KOPT-K1 (cell line): ENCODE measurements at regions not wholly inside any gene's neighbourhood (a gene's known extent, or its start where the extent isn't known, plus 50 kb on each side); places are given as distances from the start of the nearest gene placed in this dataset.

Experiments
- H3K27ac ChIP-seq: fragments of 200-600 bp; sonication (generic); 2 replicates; pipeline ENCODE4 v1.5.1; 2016; ENCODE audit warnings: antibody characterized with exemption, mild to moderate bottlenecking, low read depth, low read length; ENCODE audit not compliant: poor library complexity, severe bottlenecking
- H3K36me3 ChIP-seq: fragments of 200-600 bp; sonication (generic); 2 replicates; pipeline ENCODE4 v1.5.1; 2017; ENCODE audit warnings: antibody characterized with exemption, mild to moderate bottlenecking, low read length, moderate library complexity; ENCODE audit not compliant: insufficient read depth
- H3K9me3 ChIP-seq: fragments of 200-600 bp; sonication (generic); 2 replicates; pipeline ENCODE4 v1.5.1; 2017; ENCODE audit warnings: antibody characterized with exemption, low read length, mild to moderate bottlenecking; ENCODE audit not compliant: insufficient read depth, poor library complexity, severe bottlenecking

- H3K9me3 ChIP-seq = no peaks in the 10 kb centered on the region
- no peaks in the 10 kb centered on the region for H3K36me3 ChIP-seq
- H3K27ac ChIP-seq = no peak overlapping the region
These were observed 91.6 kb downstream of the TBX19 start for GRCh38 chr1:168372307-168372706.

GRCh38 chr1:168371477-168371876 lies 90.8 kb downstream of the TBX19 start:
- no peaks in the 10 kb centered on the region for H3K9me3 ChIP-seq
- H3K27ac ChIP-seq = no peak overlapping the region
- H3K36me3 ChIP-seq = no peaks in the 10 kb centered on the region

GRCh38 chr1:168370586-168370985 lies 89.9 kb downstream of the TBX19 start:
- Histone ChIP-seq H3K27ac (no peak overlapping the region), H3K9me3 (no peaks in the 10 kb centered on the region), H3K36me3 (no peaks in the 10 kb centered on the region)

- no peaks in the 10 kb centered on the region for H3K9me3 ChIP-seq
- H3K27ac ChIP-seq = no peak overlapping the region
- no peaks in the 10 kb centered on the region for H3K36me3 ChIP-seq
These were observed 89.0 kb downstream of the TBX19 start for GRCh38 chr1:168369655-168370054.

GRCh38 chr1:168368131-168368530 lies 87.5 kb downstream of the TBX19 start:
- no peaks in the 10 kb centered on the region for H3K9me3 ChIP-seq
- H3K27ac ChIP-seq = no peak overlapping the region

GRCh38 chr1:168365719-168366479 lies 85.2 kb downstream of the TBX19 start:
- H3K27ac ChIP-seq = no peak overlapping the region
- H3K9me3 ChIP-seq = no peaks in the 10 kb centered on the region
- no peaks in the 10 kb centered on the region for H3K36me3 ChIP-seq

More at GRCh38 chr1:168368131-168368530, 87.5 kb downstream of the TBX19 start:
- no peaks in the 10 kb centered on the region for H3K36me3 ChIP-seq
